LNCAP (cell line): ENCODE measurements at regions not wholly inside any gene's neighbourhood (a gene's known extent, or its start where the extent isn't known, plus 50 kb on each side); places are given as distances from the start of the nearest gene placed in this dataset.

Source experiments
- TF ChIP-seq, protein P1 (sequence below): fragments of 450-650 bp; IDR thresholded peaks from 2 replicates; pipeline ENCODE4 v1.5.1; 2017; ENCODE audit warnings: mild to moderate bottlenecking

DNA sequence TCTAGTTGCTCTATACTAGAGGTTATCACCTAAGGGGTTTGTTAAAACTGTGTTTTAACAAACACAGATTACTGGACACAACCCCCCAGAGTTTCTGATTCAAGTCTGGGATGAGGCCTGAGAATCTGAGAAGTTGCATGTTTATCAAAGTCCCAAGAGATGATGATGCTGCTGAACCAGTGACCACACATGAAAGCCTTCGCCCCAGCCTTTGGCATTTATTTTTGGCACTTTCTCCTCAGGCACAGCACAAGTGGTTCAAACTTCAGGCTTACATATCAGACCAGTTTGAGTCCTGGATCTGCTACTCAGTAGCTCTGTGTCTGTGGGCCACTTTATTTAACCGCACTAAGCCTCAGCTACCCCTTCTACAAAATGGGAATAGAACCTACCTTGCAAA lies 407.2 kb upstream of the PIK3R1 start:
- TF ChIP-seq, protein P1, sequence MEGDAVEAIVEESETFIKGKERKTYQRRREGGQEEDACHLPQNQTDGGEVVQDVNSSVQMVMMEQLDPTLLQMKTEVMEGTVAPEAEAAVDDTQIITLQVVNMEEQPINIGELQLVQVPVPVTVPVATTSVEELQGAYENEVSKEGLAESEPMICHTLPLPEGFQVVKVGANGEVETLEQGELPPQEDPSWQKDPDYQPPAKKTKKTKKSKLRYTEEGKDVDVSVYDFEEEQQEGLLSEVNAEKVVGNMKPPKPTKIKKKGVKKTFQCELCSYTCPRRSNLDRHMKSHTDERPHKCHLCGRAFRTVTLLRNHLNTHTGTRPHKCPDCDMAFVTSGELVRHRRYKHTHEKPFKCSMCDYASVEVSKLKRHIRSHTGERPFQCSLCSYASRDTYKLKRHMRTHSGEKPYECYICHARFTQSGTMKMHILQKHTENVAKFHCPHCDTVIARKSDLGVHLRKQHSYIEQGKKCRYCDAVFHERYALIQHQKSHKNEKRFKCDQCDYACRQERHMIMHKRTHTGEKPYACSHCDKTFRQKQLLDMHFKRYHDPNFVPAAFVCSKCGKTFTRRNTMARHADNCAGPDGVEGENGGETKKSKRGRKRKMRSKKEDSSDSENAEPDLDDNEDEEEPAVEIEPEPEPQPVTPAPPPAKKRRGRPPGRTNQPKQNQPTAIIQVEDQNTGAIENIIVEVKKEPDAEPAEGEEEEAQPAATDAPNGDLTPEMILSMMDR = no peak

DNA sequence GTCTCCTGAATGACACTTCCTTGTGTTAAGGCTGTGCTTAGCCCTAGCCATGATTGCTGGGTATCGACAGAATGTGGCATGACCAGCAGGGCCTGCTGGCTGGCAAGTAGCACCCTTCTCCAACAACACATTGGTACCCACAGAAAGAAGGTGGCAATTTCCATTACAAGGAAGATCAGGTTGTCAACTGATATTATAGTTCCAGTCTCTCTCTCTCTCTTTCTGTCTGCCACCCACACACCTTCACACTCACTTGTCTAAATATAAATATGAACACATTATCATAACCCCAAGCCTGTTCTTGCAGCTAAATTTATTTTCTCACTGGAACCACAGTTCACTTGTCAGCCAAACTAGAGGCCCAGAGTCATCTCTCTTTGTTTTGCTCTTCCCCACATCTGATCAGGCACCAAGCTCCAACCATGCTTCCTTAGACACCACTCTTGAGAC lies 408.1 kb upstream of the PIK3R1 start:
- TF ChIP-seq, protein P1 = no peak

DNA sequence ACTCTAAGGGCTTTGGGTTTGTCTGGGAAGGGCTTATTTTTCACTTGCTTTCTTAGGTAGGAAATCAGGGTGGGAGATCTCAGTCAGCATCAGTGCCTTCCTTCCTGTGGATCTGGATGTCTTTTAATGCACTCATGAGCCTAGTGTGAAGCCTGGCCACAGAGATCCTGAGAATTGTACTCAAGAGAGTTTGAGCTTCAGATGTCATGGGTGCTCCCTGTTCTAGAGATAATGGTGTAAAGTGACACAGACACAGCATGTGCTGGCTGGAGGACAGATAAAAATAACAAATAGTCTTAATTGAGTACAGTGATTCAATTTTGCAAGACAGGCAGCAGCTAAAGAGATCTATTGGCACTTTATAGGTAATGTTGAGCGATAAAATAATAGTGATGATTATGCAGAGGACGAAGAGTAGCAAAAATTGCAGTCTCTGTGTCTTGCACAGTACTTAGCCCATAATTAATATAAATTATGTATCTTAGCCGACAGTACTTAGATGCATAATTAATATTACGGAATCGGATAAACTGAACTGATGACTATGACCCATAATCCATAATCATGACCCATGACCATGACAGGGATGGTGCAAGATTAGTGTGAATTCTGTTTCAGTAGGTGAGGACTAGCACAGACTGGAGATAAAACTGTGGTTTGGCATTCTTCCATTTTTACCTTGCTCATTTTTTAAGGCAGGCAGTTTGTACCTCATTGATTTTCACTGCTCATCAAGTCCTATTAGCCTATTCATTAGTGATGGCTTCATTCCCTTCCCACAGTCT lies 408.7 kb upstream of the PIK3R1 start:
- TF ChIP-seq, protein P1 = no peak

DNA sequence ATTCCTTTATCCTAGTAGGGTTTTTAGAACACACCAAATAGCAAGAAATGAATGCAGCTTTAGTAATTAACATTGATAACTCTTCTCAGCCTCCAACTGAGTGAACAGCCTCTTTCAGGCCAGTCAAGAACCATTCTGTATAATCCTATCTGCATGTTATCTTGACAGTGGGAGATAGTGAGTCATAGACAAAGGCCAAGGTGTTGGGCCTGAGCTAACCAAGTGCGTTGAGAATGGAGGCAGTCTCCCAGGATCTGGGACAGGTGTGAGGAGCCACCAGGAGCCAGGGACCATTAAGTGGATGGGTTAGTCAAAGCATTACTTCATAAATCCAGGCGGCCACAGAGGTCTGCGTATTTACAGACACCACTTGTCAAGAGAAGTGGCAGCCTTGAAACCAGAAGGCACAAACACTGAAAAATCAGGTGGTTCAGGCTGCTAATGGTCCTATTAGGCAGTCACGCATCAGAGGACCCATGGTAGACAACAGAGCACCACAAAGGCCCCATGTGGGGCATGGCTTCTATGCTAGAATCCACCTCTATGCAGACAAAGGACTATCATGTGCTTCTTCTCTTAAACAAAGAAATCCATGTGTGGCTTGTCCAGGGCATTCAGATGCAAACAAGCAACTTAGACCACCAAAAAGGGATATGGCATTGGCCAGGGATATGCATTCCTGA lies 409.7 kb upstream of the PIK3R1 start:
- TF ChIP-seq, protein P1 = no peak

DNA sequence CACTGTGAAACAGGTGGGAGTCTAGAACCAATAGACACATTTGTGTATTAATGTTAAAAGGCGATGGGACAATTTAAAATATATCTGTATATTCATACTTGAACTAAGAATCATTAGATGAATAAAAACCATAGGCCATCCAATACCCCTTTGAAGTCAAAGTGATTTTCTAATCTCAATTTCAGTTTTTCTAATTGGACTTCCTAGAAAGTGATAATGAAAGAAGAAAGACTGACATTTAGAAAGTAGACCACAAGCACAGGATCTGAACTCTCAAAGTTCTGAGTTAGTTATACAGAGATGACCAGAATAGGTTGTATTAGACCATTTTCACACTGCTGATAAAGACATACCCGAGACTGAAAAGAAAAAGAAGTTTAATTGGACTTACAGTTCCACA lies 412.8 kb upstream of the PIK3R1 start:
- TF ChIP-seq, protein P1 = no peak

DNA sequence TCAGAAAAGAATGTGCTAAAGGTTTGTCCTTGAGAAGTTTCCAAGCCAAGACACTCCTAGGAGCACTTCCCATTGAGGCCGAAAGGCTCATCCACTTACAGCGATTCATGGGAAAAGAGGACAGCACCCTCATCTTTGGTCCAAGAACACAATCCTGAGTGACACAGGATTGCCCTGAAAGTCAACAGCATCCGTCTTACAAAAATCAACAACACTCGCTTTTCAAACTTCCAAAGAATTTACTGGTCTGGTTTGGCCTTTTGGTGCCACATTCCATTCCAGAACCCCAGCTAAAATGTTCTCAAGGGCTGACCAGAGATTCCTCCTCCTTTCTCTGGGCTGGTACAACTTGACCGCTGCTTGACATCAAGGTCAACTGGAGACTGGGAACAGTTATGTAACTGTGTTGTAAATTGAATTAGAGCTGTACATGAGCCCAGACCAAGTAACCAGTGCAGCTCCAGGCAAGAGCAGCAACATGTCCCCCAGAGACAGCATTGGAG lies 415.8 kb upstream of the PIK3R1 start:
- TF ChIP-seq, protein P1 = no peak

DNA sequence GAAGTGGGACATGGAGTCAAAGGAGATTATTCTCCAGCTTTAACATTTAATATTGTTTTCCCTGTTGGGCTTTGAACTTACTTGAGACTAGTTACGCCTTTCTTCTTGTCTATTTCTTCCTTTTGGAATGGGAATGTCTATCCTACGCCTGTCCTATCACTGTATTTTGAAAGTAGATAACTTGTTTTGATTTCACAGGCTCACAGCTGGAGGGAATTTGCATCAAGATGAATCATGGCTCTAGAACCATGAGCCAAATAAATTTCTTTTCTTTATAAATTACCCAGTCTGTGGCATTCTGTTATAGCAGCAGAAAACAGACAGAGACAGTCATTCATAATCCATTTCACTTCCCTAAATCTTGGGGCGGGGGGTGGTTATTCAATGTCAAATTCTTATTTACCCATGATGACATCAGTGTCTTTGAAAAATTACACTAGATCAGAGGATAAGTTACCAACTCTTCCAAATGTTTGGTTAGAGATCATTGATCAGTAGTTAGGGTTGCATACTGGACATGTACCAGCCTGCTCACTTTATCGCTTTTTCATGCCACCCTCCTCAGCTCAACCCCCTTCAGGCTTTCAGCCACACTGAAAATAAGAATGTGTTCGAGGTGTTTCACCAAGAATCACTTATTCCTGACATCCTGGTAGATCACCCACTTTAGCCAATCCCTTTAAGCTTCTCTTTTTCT lies 419.6 kb upstream of the PIK3R1 start:
- TF ChIP-seq, protein P1 = no peak
